HCT116 (cell line): ENCODE measurements at regions not wholly inside any gene's neighbourhood (a gene's known extent, or its start where the extent isn't known, plus 50 kb on each side); places are given as distances from the start of the nearest gene placed in this dataset.

Experiments
- CBX3 ChIP-seq: IDR thresholded peaks from 2 replicates; pipeline ENCODE4 v1.6.1; 2012; ENCODE audit warnings: low read depth
- EZH2 ChIP-seq: fragments of 200-600 bp; sonication (generic); IDR thresholded peaks from 2 replicates; pipeline ENCODE4 v1.6.1; 2017; ENCODE audit warnings: antibody characterized with exemption, mixed run types
- FOSL1 ChIP-seq: IDR thresholded peaks from 2 replicates; pipeline ENCODE4 v1.6.1; 2012; ENCODE audit warnings: low read depth
- MAX ChIP-seq: IDR thresholded peaks from 2 replicates; pipeline ENCODE4 v1.6.1; 2012
- POLR2A ChIP-seq: IDR thresholded peaks from 2 replicates; pipeline ENCODE4 v1.7.0; 2011; ENCODE audit warnings: borderline replicate concordance; ENCODE audit not compliant: insufficient read depth, insufficient read length; ENCODE audit errors: extremely low read depth
- TF ChIP-seq, protein P1 (sequence below), 3 experiments: fragments of 200-600 bp in 1 of 3; sonication (generic) in 1 of 3; IDR thresholded peaks in 2 of 3; conservative IDR thresholded peaks in 1 of 3; 2 replicates each; pipeline ENCODE4 v1.5.1; 2012 to 2017; ENCODE audit warnings: low read depth in 2 of 3, low read length in 2 of 3, antibody characterized with exemption in 1 of 3, borderline replicate concordance in 1 of 3, control low read depth in 1 of 3, mild to moderate bottlenecking in 1 of 3, mixed read lengths in 1 of 3, mixed run types in 1 of 3, moderate library complexity in 1 of 3; ENCODE audit not compliant: insufficient read depth in 1 of 3

DNA sequence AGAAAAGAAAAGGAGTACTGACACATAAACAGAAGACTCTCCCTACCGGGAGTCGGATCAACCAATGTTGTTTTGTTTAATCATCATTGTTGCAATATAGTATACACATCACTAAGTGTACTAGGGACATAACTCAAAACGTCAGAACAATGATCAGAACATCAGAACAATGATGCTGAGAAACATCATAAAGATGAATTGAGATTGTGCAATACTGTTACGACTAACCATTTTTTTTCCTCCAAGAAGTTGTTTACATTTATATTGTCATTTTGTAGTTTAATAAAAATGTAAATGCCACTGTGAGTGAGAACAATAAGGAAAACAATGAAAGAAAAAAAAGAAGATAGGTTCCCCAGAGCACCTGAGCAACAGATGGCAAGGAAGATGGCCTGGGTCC lies 663.1 kb upstream of the PCDH15 start:
- TF ChIP-seq, protein P1, sequence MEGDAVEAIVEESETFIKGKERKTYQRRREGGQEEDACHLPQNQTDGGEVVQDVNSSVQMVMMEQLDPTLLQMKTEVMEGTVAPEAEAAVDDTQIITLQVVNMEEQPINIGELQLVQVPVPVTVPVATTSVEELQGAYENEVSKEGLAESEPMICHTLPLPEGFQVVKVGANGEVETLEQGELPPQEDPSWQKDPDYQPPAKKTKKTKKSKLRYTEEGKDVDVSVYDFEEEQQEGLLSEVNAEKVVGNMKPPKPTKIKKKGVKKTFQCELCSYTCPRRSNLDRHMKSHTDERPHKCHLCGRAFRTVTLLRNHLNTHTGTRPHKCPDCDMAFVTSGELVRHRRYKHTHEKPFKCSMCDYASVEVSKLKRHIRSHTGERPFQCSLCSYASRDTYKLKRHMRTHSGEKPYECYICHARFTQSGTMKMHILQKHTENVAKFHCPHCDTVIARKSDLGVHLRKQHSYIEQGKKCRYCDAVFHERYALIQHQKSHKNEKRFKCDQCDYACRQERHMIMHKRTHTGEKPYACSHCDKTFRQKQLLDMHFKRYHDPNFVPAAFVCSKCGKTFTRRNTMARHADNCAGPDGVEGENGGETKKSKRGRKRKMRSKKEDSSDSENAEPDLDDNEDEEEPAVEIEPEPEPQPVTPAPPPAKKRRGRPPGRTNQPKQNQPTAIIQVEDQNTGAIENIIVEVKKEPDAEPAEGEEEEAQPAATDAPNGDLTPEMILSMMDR (IDR thresholded peaks at IDR 0.05 in 2 of 3, conservative IDR thresholded peaks at IDR 0.05 in 1 of 3; ENCODE audit: borderline replicate concordance in 1 of 3, insufficient read depth in 1 of 3, low read depth in 2 of 3, low read length in 2 of 3), result no peak
- TF ChIP-seq FOSL1 (no peak), MAX (no peak), EZH2 (no peak), POLR2A (no peak), CBX3 (no peak)
